Suppressor macrophage treated with lipopolysaccharide for 1 hour (primary cell): ENCODE measurements at regions not wholly inside any gene's neighbourhood (a gene's known extent, or its start where the extent isn't known, plus 50 kb on each side); places are given as distances from the start of the nearest gene placed in this dataset.
A peak's percentile ranks its signal among the peaks of the same experiment; 100 is the strongest.
"Not testable (repeated sequence)": the region's sequence is repeated elsewhere in the genome, so short reads cannot be mapped to it uniquely, and the experiment has no call there.

Experiments used
- DNase-seq, 3 donors: peaks; one replicate each; pipeline ENCODE4 v3.0.0-alpha.2; 2020 to 2022

GRCh38 chr5:17989567-17990563 lies 355.6 kb downstream of the TAF11L14 start:
- DNase-seq, result no peak

- no peak for DNase-seq
Observed at GRCh38 chr5:17991775-17992174, 357.5 kb downstream of the TAF11L14 start.

- DNase-seq, result no peak
Observed at GRCh38 chr5:17992291-17992690, 358.0 kb downstream of the TAF11L14 start.

- DNase-seq, result no peak
Observed at GRCh38 chr5:17995997-17996396, 361.7 kb downstream of the TAF11L14 start.

GRCh38 chr5:17999858-18000257 lies 365.6 kb downstream of the TAF11L14 start:
- DNase-seq, result peak in 2 of 3 donors; percentile 15 to 29

GRCh38 chr5:18000744-18001143 lies 366.5 kb downstream of the TAF11L14 start:
- DNase-seq, result peak in 2 of 3 donors; percentile 5 to 6

- DNase-seq, result no peak
Observed at GRCh38 chr5:18003312-18003711, 369.1 kb downstream of the TAF11L14 start.

- no peak for DNase-seq
Observed at GRCh38 chr5:18003784-18004183, 369.5 kb downstream of the TAF11L14 start.

GRCh38 chr5:18006235-18006634 lies 372.0 kb downstream of the TAF11L14 start:
- DNase-seq, result not testable (repeated sequence)

- DNase-seq, result no peak
Observed at GRCh38 chr5:18008940-18009339, 374.7 kb downstream of the TAF11L14 start.

- DNase-seq, result peak in 2 of 3 donors; percentile 11 to 20
Observed at GRCh38 chr5:18010053-18010452, 375.8 kb downstream of the TAF11L14 start.

GRCh38 chr5:18018472-18018871 lies 384.2 kb downstream of the TAF11L14 start:
- DNase-seq, result no peak

GRCh38 chr5:18023275-18023674 lies 389.0 kb downstream of the TAF11L14 start:
- DNase-seq, result no peak

GRCh38 chr5:18023986-18024385 lies 389.7 kb downstream of the TAF11L14 start:
- no peak for DNase-seq

GRCh38 chr5:18024542-18024941 lies 390.3 kb downstream of the TAF11L14 start:
- no peak for DNase-seq

- no peak for DNase-seq
Observed at GRCh38 chr5:18027241-18027867, 393.1 kb downstream of the TAF11L14 start.

GRCh38 chr5:18028036-18028435 lies 393.8 kb downstream of the TAF11L14 start:
- no peak for DNase-seq

GRCh38 chr5:18032744-18033143 lies 398.5 kb downstream of the TAF11L14 start:
- DNase-seq, result no peak

GRCh38 chr5:18036531-18036930 lies 402.3 kb downstream of the TAF11L14 start:
- DNase-seq, result no peak

GRCh38 chr5:18037718-18038117 lies 403.5 kb downstream of the TAF11L14 start:
- DNase-seq, result no peak

GRCh38 chr5:18043344-18043743 lies 409.1 kb downstream of the TAF11L14 start:
- no peak for DNase-seq

- no peak for DNase-seq
Observed at GRCh38 chr5:18048449-18048848, 414.2 kb downstream of the TAF11L14 start.

- DNase-seq, result no peak
Observed at GRCh38 chr5:18050345-18050744, 416.1 kb downstream of the TAF11L14 start.

- no peak for DNase-seq
Observed at GRCh38 chr5:18050776-18051175, 416.5 kb downstream of the TAF11L14 start.
